K562 (cell line): ENCODE measurements at regions not wholly inside any gene's neighbourhood (a gene's known extent, or its start where the extent isn't known, plus 50 kb on each side); places are given as distances from the start of the nearest gene placed in this dataset.

Experiments
- C11orf30 ChIP-seq: fragments of 450-650 bp; IDR thresholded peaks from 2 replicates; pipeline ENCODE4 v1.6.1; 2016; ENCODE audit warnings: low read depth, mild to moderate bottlenecking
- CAMTA2 ChIP-seq: fragments of 250-450 bp; sonication (Bioruptor Pico); conservative IDR thresholded peaks from 2 replicates; pipeline ENCODE4 v1.5.1; 2022
- ETV1 ChIP-seq: fragments of 450-650 bp; conservative IDR thresholded peaks from 2 replicates; pipeline ENCODE4 v1.6.1; 2016; ENCODE audit warnings: missing genetic modification characterization, control low read depth, low read depth, missing compliant biosample characterization
- FOS ChIP-seq: IDR thresholded peaks from 3 replicates; pipeline ENCODE4 v1.6.1; 2011; ENCODE audit not compliant: insufficient read length; ENCODE audit errors: extremely low read depth
- GTF2F1 ChIP-seq: IDR thresholded peaks from 2 replicates; pipeline ENCODE4 v1.6.1; 2011; ENCODE audit warnings: low read depth, low read length, improper control_type of control experiment
- HDAC1 ChIP-seq, 2 experiments: fragments of 450-650 bp; IDR thresholded peaks; 2 replicates each; pipeline ENCODE4 v1.6.1; 2016 to 2017; ENCODE audit warnings: inconsistent platforms in 1 of 2, mild to moderate bottlenecking in 1 of 2, moderate library complexity in 1 of 2
- IRF2 ChIP-seq: sonication (generic); formaldehyde crosslinking; IDR thresholded peaks from 2 replicates; pipeline ENCODE4 v1.8.1; 2022; ENCODE audit warnings: mild to moderate bottlenecking, missing genetic modification reagents
- JUNB ChIP-seq: fragments of 450-650 bp; formaldehyde crosslinking; conservative IDR thresholded peaks from 2 replicates; pipeline ENCODE4 v1.4.0; 2020; ENCODE audit warnings: mild to moderate bottlenecking
- KLF1 ChIP-seq: fragments of 450-650 bp; IDR thresholded peaks from 2 replicates; pipeline ENCODE4 v1.6.1; 2016; ENCODE audit warnings: missing genetic modification characterization, missing compliant biosample characterization
- LCOR ChIP-seq: sonication (generic); formaldehyde crosslinking; IDR thresholded peaks from 2 replicates; pipeline ENCODE4 v1.8.0; 2022; ENCODE audit warnings: mild to moderate bottlenecking, missing genetic modification reagents
- MAFK ChIP-seq: IDR thresholded peaks from 2 replicates; pipeline ENCODE4 v1.6.1; 2011; ENCODE audit warnings: low read length, improper control_type of control experiment
- NCOR1 ChIP-seq: fragments of 450-650 bp; IDR thresholded peaks from 2 replicates; pipeline ENCODE4 v1.6.1; 2016; ENCODE audit warnings: mild to moderate bottlenecking, moderate library complexity
- NEUROD1 ChIP-seq: fragments of 150-350 bp; IDR thresholded peaks from 2 replicates; pipeline ENCODE4 v1.6.1; 2014; ENCODE audit warnings: borderline replicate concordance, low read length, low read depth; ENCODE audit not compliant: partially characterized antibody
- NFE2 ChIP-seq: IDR thresholded peaks from 2 replicates; pipeline ENCODE4 v1.6.1; 2014; ENCODE audit warnings: antibody characterized with exemption, low read depth
- NR4A1 ChIP-seq, 2 experiments: fragments of 250-450 bp in 1 of 2; fragments of 450-650 bp in 1 of 2; sonication (Bioruptor Pico) in 1 of 2; IDR thresholded peaks; 2 replicates each; pipeline versions ENCODE4 v1.4.0 to v1.6.1; 2016 to 2020; ENCODE audit warnings: mild to moderate bottlenecking in 2 of 2, missing compliant biosample characterization in 1 of 2, missing genetic modification characterization in 1 of 2, moderate library complexity in 1 of 2
- POLR2AphosphoS2 ChIP-seq: IDR thresholded peaks from 2 replicates; pipeline ENCODE4 v1.6.1; 2012; ENCODE audit warnings: low read length, improper control_type of control experiment
- POLR2AphosphoS5 ChIP-seq: IDR thresholded peaks from 2 replicates; pipeline ENCODE4 v1.6.1; 2011; ENCODE audit warnings: mild to moderate bottlenecking, low read depth, low read length, moderate library complexity; ENCODE audit not compliant: control insufficient read depth, insufficient read depth
- POLR2B ChIP-seq: fragments of 450-650 bp; IDR thresholded peaks from 2 replicates; pipeline ENCODE4 v1.6.1; 2018; ENCODE audit warnings: low read depth; ENCODE audit not compliant: partially characterized antibody
- SMARCE1 ChIP-seq: fragments of 450-650 bp; IDR thresholded peaks from 2 replicates; pipeline ENCODE4 v1.7.1; 2016; ENCODE audit warnings: mild to moderate bottlenecking
- SMC3 ChIP-seq: conservative IDR thresholded peaks from 2 replicates; pipeline ENCODE4 v1.6.1; 2011; ENCODE audit warnings: low read depth, low read length, improper control_type of control experiment; ENCODE audit not compliant: insufficient read depth
- SOX6 ChIP-seq: fragments of 450-650 bp; IDR thresholded peaks from 2 replicates; pipeline ENCODE4 v1.6.1; 2014; ENCODE audit warnings: mild to moderate bottlenecking
- SP1 ChIP-seq: sonication (generic); formaldehyde crosslinking; IDR thresholded peaks from 2 replicates; pipeline ENCODE4 v1.8.1; 2022; ENCODE audit warnings: mild to moderate bottlenecking, missing genetic modification reagents
- TCF3 ChIP-seq: sonication (generic); formaldehyde crosslinking; IDR thresholded peaks from 2 replicates; pipeline ENCODE4 v1.4.0; 2020; ENCODE audit warnings: mild to moderate bottlenecking, missing genetic modification reagents
- ZNF24 ChIP-seq: fragments of 450-650 bp; IDR thresholded peaks from 2 replicates; pipeline ENCODE4 v1.6.1; 2016
- TF ChIP-seq, protein P1 (sequence below), 3 experiments: fragments of 200-800 bp in 1 of 3; fragments of 250-450 bp in 1 of 3; fragments of 450-650 bp in 1 of 3; sonication (Bioruptor Pico) in 1 of 3; sonication (Bioruptor generic) in 1 of 3; formaldehyde crosslinking in 1 of 3; IDR thresholded peaks; 2 replicates each; pipeline versions ENCODE4 v1.6.1 to v1.8.0; 2016 to 2022; ENCODE audit warnings: mild to moderate bottlenecking in 2 of 3, missing genetic modification characterization in 2 of 3, missing compliant biosample characterization in 1 of 3, moderate library complexity in 1 of 3
- TF ChIP-seq, protein P2 (sequence below): fragments of 450-650 bp; IDR thresholded peaks from 2 replicates; pipeline ENCODE4 v1.6.1; 2016; ENCODE audit warnings: antibody characterized with exemption

DNA sequence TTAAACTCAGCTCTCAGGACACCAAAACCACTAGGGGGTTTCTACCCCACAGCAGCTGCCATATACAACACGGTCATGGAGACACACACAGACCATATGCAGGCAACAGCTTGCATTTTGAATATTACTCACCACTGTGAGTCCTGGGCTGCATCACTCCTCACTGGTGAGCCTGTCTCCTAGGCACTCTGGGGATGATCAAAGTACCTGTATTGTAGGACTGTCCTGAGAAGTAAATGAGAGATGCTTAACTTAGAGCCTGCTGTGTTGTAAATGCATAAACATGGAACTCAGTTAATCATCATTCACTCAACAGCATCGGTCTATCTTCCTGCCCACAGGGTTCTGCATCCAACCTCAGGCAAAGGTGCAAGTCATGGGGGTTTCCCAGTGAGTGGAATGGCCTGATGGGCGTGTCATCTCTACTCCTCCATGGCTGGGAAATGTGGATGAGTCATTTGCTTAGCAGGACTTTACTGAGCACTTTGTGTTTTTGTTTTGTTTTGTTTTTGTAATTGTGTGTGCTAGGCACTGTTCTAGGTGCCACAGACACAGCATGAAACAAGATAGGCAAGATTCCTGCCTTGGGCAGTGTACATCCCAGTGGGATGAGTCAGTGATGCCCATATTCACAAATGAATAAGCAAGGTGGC lies 1141.2 kb upstream of the TMEM132C start (continued):
- TF ChIP-seq, protein P1, sequence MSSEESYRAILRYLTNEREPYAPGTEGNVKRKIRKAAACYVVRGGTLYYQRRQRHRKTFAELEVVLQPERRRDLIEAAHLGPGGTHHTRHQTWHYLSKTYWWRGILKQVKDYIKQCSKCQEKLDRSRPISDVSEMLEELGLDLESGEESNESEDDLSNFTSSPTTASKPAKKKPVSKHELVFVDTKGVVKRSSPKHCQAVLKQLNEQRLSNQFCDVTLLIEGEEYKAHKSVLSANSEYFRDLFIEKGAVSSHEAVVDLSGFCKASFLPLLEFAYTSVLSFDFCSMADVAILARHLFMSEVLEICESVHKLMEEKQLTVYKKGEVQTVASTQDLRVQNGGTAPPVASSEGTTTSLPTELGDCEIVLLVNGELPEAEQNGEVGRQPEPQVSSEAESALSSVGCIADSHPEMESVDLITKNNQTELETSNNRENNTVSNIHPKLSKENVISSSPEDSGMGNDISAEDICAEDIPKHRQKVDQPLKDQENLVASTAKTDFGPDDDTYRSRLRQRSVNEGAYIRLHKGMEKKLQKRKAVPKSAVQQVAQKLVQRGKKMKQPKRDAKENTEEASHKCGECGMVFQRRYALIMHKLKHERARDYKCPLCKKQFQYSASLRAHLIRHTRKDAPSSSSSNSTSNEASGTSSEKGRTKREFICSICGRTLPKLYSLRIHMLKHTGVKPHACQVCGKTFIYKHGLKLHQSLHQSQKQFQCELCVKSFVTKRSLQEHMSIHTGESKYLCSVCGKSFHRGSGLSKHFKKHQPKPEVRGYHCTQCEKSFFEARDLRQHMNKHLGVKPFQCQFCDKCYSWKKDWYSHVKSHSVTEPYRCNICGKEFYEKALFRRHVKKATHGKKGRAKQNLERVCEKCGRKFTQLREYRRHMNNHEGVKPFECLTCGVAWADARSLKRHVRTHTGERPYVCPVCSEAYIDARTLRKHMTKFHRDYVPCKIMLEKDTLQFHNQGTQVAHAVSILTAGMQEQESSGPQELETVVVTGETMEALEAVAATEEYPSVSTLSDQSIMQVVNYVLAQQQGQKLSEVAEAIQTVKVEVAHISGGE (CRISPR knock-in tag; IDR thresholded peaks at IDR 0.05) = peak in 1 of 3 experiments; percentile 39; a peak in 1 of 6 replicates
- peak; percentile 75 for TF ChIP-seq NCOR1
- no peak for TF ChIP-seq GTF2F1
- peak; percentile 97 for TF ChIP-seq NFE2
- no peak for TF ChIP-seq CAMTA2 (CRISPR knock-in tag)
- TF ChIP-seq IRF2 (CRISPR knock-in tag) = no peak
- no peak for TF ChIP-seq SMC3
- peak; percentile 19; the same call in 1 of the 2 replicates for TF ChIP-seq ZNF24
- peak; percentile 82 for TF ChIP-seq SOX6
- TF ChIP-seq JUNB (CRISPR knock-in tag) = peak; percentile 34; the same call in 1 of the 2 replicates
- no peak for TF ChIP-seq POLR2B
- peak; percentile 95 for TF ChIP-seq C11orf30
- TF ChIP-seq LCOR = 0 out of 2 replicates have a peak, but pooled peaks have one; percentile 20
- TF ChIP-seq TCF3 (CRISPR knock-in tag) = peak; percentile 92
- peak; percentile 54 for TF ChIP-seq NEUROD1
- TF ChIP-seq POLR2AphosphoS2 = no peak
- TF ChIP-seq ETV1 = 0 out of 2 replicates have a peak, but pooled peaks have one; percentile 48
- TF ChIP-seq POLR2AphosphoS5 = peak; percentile 58
- TF ChIP-seq MAFK = peak; percentile 80
- 0 out of 2 replicates have a peak, but pooled peaks have one; percentile 55 for TF ChIP-seq KLF1 (tag)
- TF ChIP-seq FOS = peak; percentile 58
- peak; percentile 91 for TF ChIP-seq SMARCE1
- TF ChIP-seq SP1 (CRISPR knock-in tag) = peak; percentile 56; the same call in 1 of the 2 replicates
- TF ChIP-seq HDAC1 (IDR thresholded peaks at IDR 0.05) = peak in 1 of 2 experiments; percentile 83; a peak in 2 of 4 replicates
- TF ChIP-seq, protein P2, sequence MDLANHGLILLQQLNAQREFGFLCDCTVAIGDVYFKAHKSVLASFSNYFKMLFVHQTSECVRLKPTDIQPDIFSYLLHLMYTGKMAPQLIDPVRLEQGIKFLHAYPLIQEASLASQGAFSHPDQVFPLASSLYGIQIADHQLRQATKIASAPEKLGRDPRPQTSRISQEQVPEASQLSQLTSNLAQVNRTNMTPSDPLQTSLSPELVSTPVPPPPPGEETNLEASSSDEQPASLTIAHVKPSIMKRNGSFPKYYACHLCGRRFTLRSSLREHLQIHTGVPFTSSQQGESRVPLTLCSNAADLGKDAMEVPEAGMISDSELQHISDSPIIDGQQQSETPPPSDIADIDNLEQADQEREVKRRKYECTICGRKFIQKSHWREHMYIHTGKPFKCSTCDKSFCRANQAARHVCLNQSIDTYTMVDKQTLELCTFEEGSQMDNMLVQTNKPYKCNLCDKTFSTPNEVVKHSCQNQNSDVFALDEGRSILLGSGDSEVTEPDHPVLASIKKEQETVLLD = no peak; the same call in 1 of the 2 replicates
- no peak for TF ChIP-seq NR4A1 (CRISPR knock-in tag; IDR thresholded peaks at IDR 0.05)
- TF ChIP-seq NR4A1 (tag; IDR thresholded peaks at IDR 0.05) = no peak
